ENCODE measurements at regions not wholly inside any gene's neighbourhood (a gene's known extent, or its start where the extent isn't known, plus 50 kb on each side); places are given as distances from the start of the nearest gene placed in this dataset.
"Not testable (repeated sequence)": the region's sequence is repeated elsewhere in the genome, so short reads cannot be mapped to it uniquely, and the experiment has no call there.

GRCh38 chr5:1731091-1731639 is 68.5 kb downstream of the MRPL36 start:
- no peak for DNase-seq

- DNase-seq: no peak
These were observed 69.2 kb downstream of the MRPL36 start for GRCh38 chr5:1730487-1730847.

- no peak for DNase-seq
These were observed 69.8 kb downstream of the MRPL36 start for GRCh38 chr5:1729641-1730486.

- no peak for DNase-seq
These were observed 70.8 kb downstream of the MRPL36 start for GRCh38 chr5:1728846-1729245.

- no peak for DNase-seq
These were observed 72.1 kb downstream of the MRPL36 start for GRCh38 chr5:1727571-1727970.

- DNase-seq: no peak
These were observed 72.7 kb downstream of the MRPL36 start for GRCh38 chr5:1726956-1727355.

- no peak for DNase-seq
These were observed 73.2 kb downstream of the MRPL36 start for GRCh38 chr5:1726469-1726865.

GRCh38 chr5:1725641-1726468 is 73.8 kb downstream of the MRPL36 start:
- DNase-seq: no peak

GRCh38 chr5:1724822-1725602 is 74.6 kb downstream of the MRPL36 start:
- no peak for DNase-seq

GRCh38 chr5:1723957-1724821 is 75.4 kb downstream of the MRPL36 start:
- DNase-seq: no peak

GRCh38 chr5:1723476-1723875 is 76.2 kb downstream of the MRPL36 start:
- no peak for DNase-seq

GRCh38 chr5:1722877-1723276 is 76.8 kb downstream of the MRPL36 start:
- no peak for DNase-seq

- no peak for DNase-seq
These were observed 79.1 kb downstream of the MRPL36 start for GRCh38 chr5:1720396-1721110.

- no peak for DNase-seq
These were observed 79.8 kb downstream of the MRPL36 start for GRCh38 chr5:1719860-1720259.

GRCh38 chr5:1718669-1719068 is 81.0 kb downstream of the MRPL36 start:
- no peak for DNase-seq

GRCh38 chr5:1710091-1710490 is 89.5 kb downstream of the MRPL36 start:
- not testable (repeated sequence) for DNase-seq

GRCh38 chr5:1709171-1709803 is 90.3 kb downstream of the MRPL36 start:
- no peak for DNase-seq

- DNase-seq: no peak
These were observed 91.0 kb downstream of the MRPL36 start for GRCh38 chr5:1708592-1709141.

GRCh38 chr5:1707467-1707866 is 92.2 kb downstream of the MRPL36 start:
- DNase-seq: no peak

- no peak for DNase-seq
These were observed 93.2 kb downstream of the MRPL36 start for GRCh38 chr5:1706428-1706827.

- no peak for DNase-seq
These were observed 93.6 kb downstream of the MRPL36 start for GRCh38 chr5:1706021-1706420.
